Esophagus muscularis mucosa (tissue), 4 donors: ENCODE measurements at regions not wholly inside any gene's neighbourhood (a gene's known extent, or its start where the extent isn't known, plus 50 kb on each side); places are given as distances from the start of the nearest gene placed in this dataset.

Experiments used
- DNase-seq: peaks from one replicate; pipeline ENCODE4 v3.0.0-alpha.2; 2017; ENCODE audit errors: extremely low spot score
- H3K27ac ChIP-seq, 4 donors: fragments of 200-600 bp; sonication (generic); replicated peaks in 1 of 4; 1 replicate in 3 of 4; 2 replicates in 1 of 4; pipeline ENCODE4 v1.5.1; 2016 to 2019; ENCODE audit warnings: mild to moderate bottlenecking in 1 of 4
- H3K27me3 ChIP-seq, 4 donors: fragments of 200-600 bp; sonication (generic); one replicate each; pipeline versions ENCODE4 v1.5.1 to v1.6.0; 2016 to 2019
- H3K36me3 ChIP-seq, 4 donors: fragments of 200-600 bp; sonication (generic); one replicate each; pipeline ENCODE4 v1.5.1; 2016 to 2019
- H3K4me1 ChIP-seq, 4 donors: fragments of 200-600 bp; sonication (generic); one replicate each; pipeline ENCODE4 v1.5.1; 2016 to 2019
- H3K4me3 ChIP-seq, 4 donors: fragments of 200-600 bp; sonication (generic); 1 replicate in 2 of 4; 2 replicates in 2 of 4; pipeline ENCODE4 v1.5.1; 2016 to 2019; ENCODE audit warnings: mild to moderate bottlenecking in 4 of 4, moderate library complexity in 1 of 4
- H3K9me3 ChIP-seq, 4 donors: fragments of 200-600 bp; sonication (generic); 1 replicate in 3 of 4; 2 replicates in 1 of 4; pipeline ENCODE4 v1.5.1; 2016 to 2019
- EP300 ChIP-seq: sonication (generic); formaldehyde crosslinking; IDR thresholded peaks from one replicate; pipeline ENCODE4 v1.6.1; 2017; ENCODE audit warnings: antibody characterized with exemption
- POLR2A ChIP-seq: fragments of 450-650 bp; IDR thresholded peaks from one replicate; pipeline ENCODE4 v1.6.1; 2017; ENCODE audit warnings: antibody characterized with exemption, moderate library complexity, mild to moderate bottlenecking, low read depth
- POLR2AphosphoS5 ChIP-seq, 2 donors: sonication (generic); formaldehyde crosslinking; IDR thresholded peaks; one replicate each; pipeline ENCODE4 v1.6.1; 2017; ENCODE audit warnings: antibody characterized with exemption in 2 of 2
- WGBS: methylation state at CpG from one replicate; pipeline ENCODE4 v1.1.5; 2018; 5-methylcytosine and 5-hydroxymethylcytosine counted together
- intact Hi-C: fragments of 100-400 bp; cut with DNase I; formaldehyde crosslinking; loops from one replicate; pipeline ENCODE4 v1.15.1; 2023
- TF ChIP-seq, protein P1 (sequence below), 3 experiments: fragments of 200-600 bp in 2 of 3; fragments of 450-650 bp in 1 of 3; sonication (generic) in 2 of 3; IDR thresholded peaks; one replicate each; pipeline ENCODE4 v1.5.1; 2017 to 2019; ENCODE audit warnings: antibody characterized with exemption in 3 of 3, mild to moderate bottlenecking in 2 of 3, moderate library complexity in 1 of 3

GRCh38 chr10:128963211-128964099 lies 503.6 kb upstream of the MGMT start:
- Histone ChIP-seq H3K4me1 (no peaks in the 10 kb centered on the region), H3K27ac (no peak overlapping the region), H3K4me3 (no peak overlapping the region), H3K9me3 (no peaks in the 10 kb centered on the region), H3K36me3 (no peaks in the 10 kb centered on the region), H3K27me3 (peaks cover 0 to 35% (median 0%) of the 10 kb centered on the region in 4 donors)
- intact Hi-C loops = no loop called here
- WGBS = 88% methylated on average over 12 of the region's 12 CpGs
- TF ChIP-seq POLR2AphosphoS5 (IDR thresholded peaks at IDR 0.05) (no peak), POLR2A (no peak), EP300 (no peak)
- TF ChIP-seq, protein P1, sequence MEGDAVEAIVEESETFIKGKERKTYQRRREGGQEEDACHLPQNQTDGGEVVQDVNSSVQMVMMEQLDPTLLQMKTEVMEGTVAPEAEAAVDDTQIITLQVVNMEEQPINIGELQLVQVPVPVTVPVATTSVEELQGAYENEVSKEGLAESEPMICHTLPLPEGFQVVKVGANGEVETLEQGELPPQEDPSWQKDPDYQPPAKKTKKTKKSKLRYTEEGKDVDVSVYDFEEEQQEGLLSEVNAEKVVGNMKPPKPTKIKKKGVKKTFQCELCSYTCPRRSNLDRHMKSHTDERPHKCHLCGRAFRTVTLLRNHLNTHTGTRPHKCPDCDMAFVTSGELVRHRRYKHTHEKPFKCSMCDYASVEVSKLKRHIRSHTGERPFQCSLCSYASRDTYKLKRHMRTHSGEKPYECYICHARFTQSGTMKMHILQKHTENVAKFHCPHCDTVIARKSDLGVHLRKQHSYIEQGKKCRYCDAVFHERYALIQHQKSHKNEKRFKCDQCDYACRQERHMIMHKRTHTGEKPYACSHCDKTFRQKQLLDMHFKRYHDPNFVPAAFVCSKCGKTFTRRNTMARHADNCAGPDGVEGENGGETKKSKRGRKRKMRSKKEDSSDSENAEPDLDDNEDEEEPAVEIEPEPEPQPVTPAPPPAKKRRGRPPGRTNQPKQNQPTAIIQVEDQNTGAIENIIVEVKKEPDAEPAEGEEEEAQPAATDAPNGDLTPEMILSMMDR (IDR thresholded peaks at IDR 0.05) = no peak
- DNase-seq = no peak

GRCh38 chr10:128964100-128964403 lies 503.0 kb upstream of the MGMT start:
- no peak for TF ChIP-seq POLR2A
- no peak for TF ChIP-seq POLR2AphosphoS5 (IDR thresholded peaks at IDR 0.05)
- TF ChIP-seq, protein P1 (IDR thresholded peaks at IDR 0.05) = no peak
- TF ChIP-seq EP300 = no peak
- intact Hi-C loops = no loop called here
- peaks cover 0 to 29% (median 0%) of the 10 kb centered on the region in 4 donors for H3K27me3 ChIP-seq
- H3K36me3 ChIP-seq = no peaks in the 10 kb centered on the region
- no peaks in the 10 kb centered on the region for H3K4me1 ChIP-seq
- no peak overlapping the region for H3K27ac ChIP-seq
- no peak for DNase-seq
- no peaks in the 10 kb centered on the region for H3K9me3 ChIP-seq
- no peak overlapping the region for H3K4me3 ChIP-seq
- whole genome bisulfite sequencing = 40% methylated on average over 2 of the region's 3 CpGs

- TF ChIP-seq POLR2AphosphoS5 (IDR thresholded peaks at IDR 0.05) = no peak
- no peak for TF ChIP-seq POLR2A
- TF ChIP-seq, protein P1 (IDR thresholded peaks at IDR 0.05) = no peak
- TF ChIP-seq EP300 = no peak
- intact Hi-C loops = no loop called here
These were observed 498.9 kb upstream of the MGMT start for GRCh38 chr10:128967980-128968756.

DNA sequence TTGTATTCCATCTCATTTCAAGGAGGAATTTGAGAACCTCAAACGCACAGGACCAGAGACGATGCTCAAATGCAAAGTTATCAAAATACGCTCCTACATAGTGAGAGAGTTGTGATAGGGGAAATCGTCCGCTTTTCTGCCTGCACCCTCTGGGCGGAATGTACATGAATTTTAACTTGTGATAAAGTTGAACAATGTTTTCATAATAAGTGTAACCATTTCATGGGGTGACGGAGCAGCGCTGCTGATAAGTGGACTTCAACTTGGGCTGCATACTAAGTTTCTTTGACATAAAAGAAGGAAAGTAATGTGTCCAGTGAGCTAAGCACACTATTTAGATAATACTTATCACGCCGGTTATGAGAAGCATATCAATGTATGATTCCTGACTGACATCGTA lies 497.5 kb upstream of the MGMT start:
- H3K27me3 ChIP-seq = peaks cover 0 to 5% (median 0%) of the 10 kb centered on the region in 4 donors
- WGBS = 90% methylated on average over 11 of the region's 11 CpGs
- no peaks in the 10 kb centered on the region for H3K36me3 ChIP-seq
- no peaks in the 10 kb centered on the region for H3K4me1 ChIP-seq
- intact Hi-C loops = no loop called here
- no peak for DNase-seq
- no peak for TF ChIP-seq POLR2A
- no peak for TF ChIP-seq POLR2AphosphoS5 (IDR thresholded peaks at IDR 0.05)
- TF ChIP-seq, protein P1 (IDR thresholded peaks at IDR 0.05) = no peak
- TF ChIP-seq EP300 = no peak
- H3K4me3 ChIP-seq = no peak overlapping the region
- H3K27ac ChIP-seq = no peak overlapping the region
- H3K9me3 ChIP-seq = no peaks in the 10 kb centered on the region

More at GRCh38 chr10:128967980-128968756, 498.9 kb upstream of the MGMT start:
- DNase-seq = no peak
- Histone ChIP-seq H3K36me3 (no peaks in the 10 kb centered on the region), H3K27me3 (peaks cover 0 to 12% (median 0%) of the 10 kb centered on the region in 4 donors), H3K27ac (no peak overlapping the region), H3K9me3 (no peaks in the 10 kb centered on the region), H3K4me1 (no peaks in the 10 kb centered on the region), H3K4me3 (no peak overlapping the region)
- WGBS = 87% methylated on average over 11 of the region's 11 CpGs
